GM19025 (cell line): ENCODE measurements at regions not wholly inside any gene's neighbourhood (a gene's known extent, or its start where the extent isn't known, plus 50 kb on each side); places are given as distances from the start of the nearest gene placed in this dataset.

Experiments used
- ATAC-seq: cut with Tn5 transposase; IDR thresholded peaks from one replicate; pipeline ENCODE4 v1.9.1; 2021; ENCODE audit warnings: mild to moderate bottlenecking, low read depth, moderate library complexity; ENCODE audit not compliant: unreplicated experiment

DNA sequence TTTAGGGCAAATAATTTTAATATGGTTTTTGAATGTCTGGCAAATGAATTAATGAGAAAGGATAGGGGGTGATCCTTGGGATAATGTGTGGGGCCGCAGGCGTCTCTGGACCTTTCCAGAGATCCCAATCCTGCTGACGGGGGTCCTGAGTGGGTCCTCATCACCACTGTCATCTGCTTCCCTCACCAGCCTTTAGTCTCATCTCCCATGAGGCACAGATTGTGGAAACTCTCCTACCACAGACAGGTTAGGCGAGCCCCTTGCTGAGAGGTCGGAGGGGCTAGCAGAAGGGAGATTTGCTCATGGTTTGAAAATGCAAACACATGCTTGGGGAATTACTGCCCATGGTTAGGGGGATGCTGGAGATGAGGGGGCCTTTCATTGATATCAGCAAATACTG, 484.6 kb downstream of the RPS24 start:
- no peak for ATAC-seq

DNA sequence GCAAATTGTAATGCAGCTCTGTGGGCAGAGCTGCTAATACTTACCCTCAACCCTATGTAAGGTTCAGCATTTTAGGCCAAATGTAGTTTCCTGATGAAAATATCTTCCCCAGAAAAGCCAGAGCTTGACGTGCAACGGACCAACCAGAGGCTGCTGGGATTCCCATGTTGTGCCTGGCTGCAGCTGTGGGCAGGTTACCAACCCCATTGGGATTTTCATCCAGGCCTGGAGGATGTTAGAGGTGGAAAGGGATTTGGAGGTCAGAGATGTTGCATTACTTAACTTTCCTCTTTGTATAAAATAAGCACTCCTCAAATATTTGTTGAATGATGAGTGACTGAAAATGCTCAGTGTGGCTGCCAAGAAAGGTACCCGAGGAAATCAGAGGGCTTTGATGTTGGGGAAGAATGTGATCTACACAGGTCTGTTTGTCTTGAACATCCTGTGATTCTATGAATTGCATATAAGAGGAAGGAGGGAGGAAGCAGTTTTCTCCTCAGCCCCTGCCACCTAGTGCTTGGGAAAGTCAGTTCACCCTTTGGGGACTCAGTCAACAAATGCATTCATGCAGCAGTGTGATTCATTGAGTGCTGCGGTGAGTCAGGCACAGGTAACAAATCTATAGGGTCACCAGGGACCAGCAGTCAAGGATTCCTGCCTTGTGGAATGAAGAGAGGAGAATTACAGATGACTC, 487.2 kb downstream of the RPS24 start:
- no peak for ATAC-seq

DNA sequence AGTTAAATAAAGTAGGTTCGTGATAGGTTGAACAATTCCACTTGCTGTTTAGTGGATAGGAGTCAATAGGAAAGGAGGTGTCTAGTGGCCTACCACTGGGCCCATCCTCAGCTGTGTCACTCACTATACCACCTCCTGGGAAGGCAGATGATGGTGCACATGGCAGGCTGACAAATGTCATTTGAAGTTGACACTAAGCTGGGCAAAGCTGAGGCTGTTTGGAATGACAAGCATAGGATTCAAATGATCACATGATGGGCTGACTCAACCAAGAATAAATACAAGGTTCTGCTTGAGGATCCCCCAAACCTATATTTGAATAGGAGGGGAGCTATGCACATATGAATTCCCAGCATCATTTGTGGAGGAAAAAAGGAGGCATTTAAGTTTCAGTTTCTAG, 489.8 kb downstream of the RPS24 start:
- ATAC-seq: no peak

DNA sequence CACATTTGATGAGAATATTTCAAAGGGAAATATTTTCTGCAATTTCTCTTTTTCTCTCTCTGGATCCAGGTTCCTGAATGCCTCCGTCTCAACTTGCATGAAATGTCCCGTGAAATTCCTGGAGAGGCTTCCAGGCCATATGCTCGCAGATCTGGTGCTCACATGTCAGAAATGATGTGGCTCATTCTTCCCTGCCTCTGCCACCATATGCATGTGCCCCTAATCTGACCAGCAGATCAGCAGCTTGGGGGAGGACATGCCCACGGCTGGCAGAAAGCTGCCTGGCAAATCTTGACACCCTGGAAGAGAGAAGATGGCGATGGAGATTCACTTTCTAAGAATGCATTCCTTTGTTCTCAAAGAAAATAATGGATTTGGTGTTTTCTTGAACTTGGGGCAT, 490.7 kb downstream of the RPS24 start:
- no peak for ATAC-seq

DNA sequence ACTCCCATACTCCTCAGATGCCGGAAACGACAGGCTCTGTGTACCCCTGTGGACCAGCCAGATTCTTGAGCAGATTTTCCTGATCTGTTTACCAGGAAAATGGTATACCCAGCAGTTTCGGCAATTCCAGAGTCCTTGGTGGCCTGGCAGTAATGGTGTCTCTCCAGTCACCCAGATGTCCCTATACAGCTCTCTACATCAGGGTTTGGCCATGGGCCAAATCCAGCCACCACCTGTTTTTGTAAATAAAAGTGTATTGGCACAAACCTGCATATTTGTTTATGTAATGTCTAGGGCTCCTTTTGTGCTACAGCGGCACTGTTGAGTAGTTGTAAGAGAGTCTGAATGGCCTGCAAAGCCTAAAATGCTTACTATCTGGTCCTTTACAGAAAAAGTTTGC, 491.3 kb downstream of the RPS24 start:
- ATAC-seq: no peak

DNA sequence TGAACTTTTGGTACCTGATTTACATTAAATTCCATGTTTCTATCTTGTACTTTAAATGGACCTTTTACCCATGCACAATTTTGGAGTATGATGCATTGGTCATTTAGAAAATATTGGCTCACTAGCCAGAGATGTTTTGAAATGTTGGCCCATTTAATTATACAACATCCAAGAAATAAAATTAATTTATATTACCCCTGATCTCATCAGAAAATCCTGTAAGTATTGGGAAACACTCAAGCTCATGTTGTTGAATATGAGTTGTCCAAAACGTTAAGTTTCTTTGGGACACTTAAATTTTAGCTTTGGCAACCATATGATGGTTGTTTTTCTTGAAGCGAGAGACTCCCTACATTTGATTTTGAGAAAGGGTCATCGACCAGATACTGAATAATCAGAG, 492.7 kb downstream of the RPS24 start:
- no peak for ATAC-seq

DNA sequence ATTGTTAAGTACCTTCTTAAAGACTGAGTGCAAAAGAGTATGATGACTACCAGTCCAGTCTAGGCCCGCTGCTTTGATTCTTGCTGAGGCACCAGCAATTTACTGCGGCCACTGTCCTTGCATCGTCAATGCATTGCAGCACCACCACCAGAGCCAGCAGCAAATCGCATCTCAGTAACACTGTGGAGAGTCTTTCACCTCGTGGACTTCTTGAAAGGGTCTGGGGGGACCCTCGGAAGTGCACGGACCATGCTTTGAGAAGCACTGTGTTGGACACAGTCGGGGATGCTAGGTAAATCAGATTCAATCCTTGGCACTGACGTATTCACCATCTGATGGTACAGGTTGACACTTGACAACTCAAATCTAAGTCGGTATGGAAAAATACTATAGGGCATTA, 493.6 kb downstream of the RPS24 start:
- no peak for ATAC-seq

DNA sequence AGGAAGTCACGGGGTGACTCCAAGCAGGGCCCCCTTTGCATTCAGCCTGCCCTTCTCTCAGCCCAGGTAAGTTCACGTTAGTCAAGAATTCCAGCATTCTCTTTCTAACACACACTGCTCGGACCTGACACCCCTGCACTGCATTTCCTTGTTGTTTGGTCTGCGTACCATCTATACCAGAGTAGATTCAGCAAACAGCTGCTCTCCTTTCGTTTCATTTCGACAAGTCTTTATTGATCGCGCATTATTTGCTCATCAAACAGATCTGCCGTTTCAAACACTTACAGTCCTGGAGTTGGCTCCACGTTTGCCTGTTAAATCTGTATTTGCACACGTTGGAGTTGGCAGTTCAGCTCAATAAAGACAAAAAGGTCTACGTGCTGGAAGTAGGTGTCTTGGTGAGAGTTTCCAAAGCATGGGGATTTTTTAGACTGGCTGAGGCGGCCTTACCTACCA, 495.1 kb downstream of the RPS24 start:
- ATAC-seq: no peak

DNA sequence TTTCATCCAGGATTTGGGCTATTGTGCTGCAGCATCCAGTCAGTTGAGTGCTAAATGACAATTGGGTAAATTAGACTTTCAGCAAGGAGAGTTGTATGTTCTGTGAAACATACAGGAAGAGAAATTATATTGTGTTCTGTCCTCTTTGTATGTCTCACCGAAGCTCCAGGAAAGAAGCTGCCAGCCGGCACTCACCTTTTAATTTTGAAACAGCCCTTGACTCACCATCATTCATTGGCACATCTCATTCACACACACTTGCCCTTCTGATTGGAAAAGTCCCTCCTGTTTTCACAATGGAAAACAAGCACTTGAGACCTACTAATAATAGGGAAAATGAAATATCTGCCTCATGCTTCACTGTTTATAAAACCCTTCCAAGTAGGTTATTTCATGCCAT, 495.6 kb downstream of the RPS24 start:
- no peak for ATAC-seq

DNA sequence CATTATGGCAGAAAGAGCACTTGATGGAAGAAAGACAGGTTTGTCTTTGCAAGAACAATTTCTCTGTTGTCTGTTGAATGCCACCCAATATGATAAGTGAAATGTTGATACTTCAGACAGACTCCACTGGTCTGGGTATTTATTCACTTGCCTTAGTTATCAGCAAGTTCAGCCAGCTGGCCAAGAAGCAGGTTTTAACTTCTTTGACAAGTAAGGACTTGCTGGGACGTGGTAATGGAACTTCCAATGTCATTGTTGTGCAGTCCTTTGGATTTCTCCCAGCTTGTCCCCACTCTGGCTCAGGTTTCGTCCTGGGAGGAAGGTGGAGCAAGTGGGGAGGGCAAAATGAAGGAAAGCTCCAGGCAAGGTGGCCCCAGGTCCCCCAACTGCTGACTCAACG, 497.4 kb downstream of the RPS24 start:
- no peak for ATAC-seq

DNA sequence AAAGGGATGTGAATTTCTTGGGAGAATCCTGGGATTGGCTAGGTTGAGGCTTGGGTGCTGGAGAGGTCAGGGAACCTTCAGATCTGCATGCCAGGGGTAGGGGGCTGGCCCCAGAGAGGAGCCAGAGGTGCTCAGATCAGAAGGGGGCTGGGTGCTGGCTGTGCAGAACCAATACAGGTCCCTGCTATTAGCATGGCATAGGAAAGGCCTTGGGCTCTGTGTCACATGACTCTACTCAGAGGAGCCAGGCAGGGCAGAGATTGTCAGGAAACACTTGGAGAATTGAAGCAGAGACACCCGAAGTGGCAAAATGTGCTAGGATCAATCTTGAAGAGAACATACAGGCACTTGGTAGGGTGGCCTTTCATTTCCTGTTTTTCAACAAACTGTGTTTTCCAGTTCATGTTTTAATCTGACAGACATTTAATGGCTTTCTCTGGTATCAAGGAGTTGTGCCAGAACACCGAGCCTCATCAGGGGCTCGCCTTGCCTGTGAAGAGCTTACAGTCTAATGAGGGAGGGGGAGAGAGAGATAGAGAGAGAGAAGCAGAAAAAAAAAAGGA, 498.9 kb downstream of the RPS24 start:
- ATAC-seq: no peak

DNA sequence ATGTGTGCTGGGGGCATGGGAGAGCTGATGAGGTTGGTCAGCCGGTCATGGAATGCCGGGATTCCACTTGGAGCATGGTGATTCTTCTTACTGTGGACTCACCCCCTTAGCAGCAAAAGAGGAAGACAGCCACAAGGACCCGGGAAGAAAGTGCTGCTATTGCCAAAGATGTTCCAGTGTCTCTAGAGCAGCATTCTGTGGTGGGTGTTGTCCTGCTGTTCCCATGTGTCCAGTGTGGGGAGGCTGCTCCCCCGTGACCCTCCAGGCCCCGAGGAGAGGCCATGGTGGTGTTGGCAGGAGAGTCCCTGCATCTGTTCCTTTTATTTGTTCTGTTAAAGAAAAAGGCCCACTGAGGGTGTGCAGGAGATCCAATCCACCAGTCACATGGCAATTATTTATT, 499.4 kb downstream of the RPS24 start:
- no peak for ATAC-seq

DNA sequence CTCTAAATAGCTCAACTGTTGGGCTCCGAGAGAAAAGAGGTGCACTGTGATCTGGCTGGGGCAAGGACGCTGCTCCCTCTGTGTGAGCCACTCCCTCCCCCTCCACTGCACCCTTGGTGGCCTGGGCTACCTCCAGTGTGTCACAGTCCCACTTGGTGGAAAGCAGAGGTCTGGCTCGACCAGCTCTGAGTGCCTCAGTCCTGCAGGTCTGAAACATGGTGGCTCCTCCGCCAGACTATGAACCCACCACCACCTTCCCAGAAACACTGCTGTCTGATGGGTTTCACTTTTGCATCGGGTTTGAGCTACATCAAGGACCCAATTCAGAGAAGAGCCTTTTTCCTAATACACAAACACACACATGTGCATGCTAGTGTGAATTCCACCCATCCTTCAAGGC, 500.1 kb downstream of the RPS24 start:
- no peak for ATAC-seq

DNA sequence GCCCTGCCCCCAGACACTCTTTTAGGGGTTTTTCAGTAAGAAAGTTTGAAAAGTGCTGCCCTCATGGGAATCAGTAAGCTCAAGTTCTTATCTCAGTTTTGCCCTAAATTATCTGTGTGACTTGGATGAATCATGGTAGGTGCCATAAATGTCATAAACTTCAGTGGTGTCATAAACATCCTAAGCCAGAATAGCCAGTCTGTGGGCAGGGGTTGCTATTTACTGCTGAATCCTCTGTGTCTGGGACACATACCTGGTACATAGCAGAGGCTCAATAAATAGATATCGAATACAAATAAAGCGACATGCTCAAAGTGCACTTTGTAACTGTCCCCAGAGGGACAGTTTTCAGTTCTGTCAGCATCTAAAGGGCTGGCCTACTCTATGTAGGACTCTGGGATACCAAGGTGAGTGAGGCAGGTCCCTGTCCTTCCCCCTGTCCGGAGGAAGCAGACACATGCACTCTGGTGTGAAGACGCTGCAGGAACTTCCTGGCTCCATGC, 502.1 kb downstream of the RPS24 start:
- no peak for ATAC-seq

DNA sequence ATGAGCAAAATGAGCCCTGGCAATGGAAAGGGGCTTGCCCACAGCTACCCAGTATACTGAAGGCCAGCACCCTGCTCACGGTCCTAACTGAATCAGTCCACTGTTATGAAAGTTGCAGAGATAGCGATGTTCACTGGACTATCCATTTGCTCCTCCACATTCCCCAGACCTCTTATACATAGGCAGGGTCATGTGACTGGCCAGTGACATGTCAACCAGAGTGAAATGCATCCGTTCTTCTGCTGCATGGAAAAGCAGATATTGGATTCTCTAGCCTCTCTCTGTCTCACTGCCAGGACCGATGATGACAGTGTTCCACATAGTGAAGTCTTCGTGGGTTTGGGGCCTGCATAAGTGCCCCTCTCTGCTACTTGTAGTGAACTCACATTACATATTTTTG, 503.4 kb downstream of the RPS24 start:
- no peak for ATAC-seq

DNA sequence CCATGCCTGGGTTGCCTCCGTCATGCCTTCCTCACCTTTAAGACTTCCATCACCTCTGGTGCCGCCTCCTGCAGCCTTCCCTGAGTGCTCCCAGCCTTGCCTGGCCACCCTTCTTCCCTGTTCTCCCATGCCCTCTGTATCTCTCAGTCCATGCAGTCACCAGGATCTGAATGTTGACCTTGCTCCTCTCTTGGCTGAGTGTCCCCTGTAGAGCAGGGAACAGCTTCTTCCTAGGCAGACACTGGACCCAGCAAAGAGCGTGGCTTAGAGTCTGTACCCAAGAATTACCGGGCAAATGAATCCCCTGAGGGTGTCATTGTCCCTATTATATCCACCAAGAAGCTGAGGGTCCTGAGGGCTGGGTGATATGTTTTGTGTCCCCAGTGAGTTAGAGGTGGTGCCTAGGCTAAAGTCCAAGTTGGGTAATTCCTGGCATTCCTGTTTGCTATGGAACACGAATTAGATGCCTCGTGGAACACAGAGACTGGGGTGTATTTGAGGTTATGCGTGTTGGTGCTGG, 505.6 kb downstream of the RPS24 start:
- no peak for ATAC-seq

DNA sequence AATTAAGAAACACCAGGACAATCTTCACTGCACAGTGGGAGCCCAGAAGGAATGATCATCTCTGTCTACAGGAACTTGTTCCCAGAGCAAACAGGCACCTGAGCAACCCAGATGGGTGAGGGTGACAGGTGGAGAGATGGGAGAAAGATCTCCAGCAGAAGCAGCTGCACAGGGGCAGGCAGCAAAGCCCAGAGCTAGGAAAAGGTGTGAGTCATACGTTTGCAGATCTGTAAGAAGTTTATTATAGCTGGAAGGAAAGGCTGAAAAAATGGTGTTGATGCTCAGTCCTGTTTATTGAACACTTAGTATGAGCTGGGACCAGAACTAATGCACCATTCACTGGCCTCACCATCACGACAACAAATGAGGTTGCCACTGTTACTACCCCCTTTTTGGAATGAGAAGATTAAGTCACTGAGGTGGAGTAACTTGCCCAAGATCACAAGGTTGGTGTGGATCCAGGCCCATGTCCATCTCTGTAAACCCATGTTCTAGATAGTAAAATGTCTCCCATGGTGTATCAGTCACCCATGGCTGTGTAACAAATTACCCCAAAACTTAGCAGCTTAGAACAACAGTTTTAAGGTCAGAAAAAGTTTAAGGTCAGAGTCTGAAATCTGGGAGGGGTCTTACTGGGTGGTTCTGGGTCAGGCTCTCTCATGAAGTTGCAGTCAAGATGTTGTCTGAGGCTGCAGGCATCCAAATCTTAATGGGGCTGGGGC, 506.9 kb downstream of the RPS24 start:
- ATAC-seq: no peak

DNA sequence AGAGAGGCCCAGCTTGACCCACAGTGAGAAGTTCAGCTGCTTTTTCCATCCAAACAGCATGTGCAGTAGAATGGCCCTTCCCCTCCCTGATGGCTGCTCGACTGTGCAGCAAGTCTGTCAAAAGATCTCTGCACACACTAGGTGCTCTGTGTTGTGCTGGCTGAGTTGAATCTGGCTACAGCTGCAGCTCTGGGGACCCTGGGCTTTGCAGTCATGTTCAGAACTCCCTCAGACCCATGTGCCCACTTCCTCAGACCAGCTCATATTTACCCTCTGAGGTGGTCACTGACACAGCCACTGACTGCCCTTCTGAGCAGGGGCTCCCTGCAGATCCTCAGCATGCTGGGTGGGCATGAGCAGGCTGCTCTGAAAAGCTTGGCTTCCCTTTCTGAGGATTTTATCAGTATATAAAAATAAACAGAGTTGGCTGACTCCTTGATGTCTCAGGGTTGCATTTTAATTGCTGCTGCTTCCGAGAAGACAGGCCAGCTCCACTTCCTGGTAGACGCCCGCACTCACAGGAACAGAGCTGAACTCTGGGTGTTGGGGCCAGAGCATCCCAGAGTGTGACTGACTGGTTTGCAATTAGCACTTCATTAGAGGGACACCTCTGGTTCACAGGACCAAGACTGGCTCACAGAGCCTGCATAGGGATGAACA, 507.9 kb downstream of the RPS24 start:
- ATAC-seq: no peak

DNA sequence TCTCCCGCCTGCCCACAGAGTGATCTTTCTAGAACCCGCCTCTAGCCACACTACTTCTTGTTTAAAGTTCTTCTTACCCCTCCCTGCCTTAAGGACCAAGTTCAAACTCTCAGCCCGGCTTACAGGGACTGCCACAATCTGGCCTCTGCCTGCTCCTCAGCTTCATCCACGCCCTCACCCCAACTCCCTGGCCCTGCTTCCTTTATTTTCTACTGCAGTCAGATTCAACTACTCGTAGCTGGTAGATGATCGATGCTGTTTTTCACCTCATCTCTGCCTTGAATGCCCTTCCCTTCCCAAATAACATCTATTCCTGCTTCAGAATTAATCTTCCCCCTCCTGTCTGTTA, 508.5 kb downstream of the RPS24 start:
- ATAC-seq: no peak

DNA sequence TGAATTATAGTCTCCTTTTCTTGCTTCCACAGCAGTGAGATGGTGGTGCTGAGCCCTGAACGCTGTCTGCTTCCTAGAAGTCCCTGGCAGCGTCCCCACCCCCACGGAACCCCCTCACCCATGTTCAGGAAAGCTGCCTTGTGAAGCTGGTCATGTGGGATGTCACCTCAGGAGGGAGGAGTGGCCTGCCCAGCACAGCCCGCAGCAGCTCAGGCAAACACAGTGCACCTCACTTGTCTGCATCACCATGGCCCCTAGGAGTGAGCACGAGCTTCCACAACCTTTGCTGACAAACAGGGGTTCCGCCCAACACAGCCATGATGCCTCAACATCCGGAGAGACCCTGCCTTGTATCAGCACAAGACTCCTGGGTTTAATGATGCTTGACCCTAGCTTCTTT, 508.9 kb downstream of the RPS24 start:
- ATAC-seq: no peak
